ENCODE measurements at regions not wholly inside any gene's neighbourhood (a gene's known extent, or its start where the extent isn't known, plus 50 kb on each side); places are given as distances from the start of the nearest gene placed in this dataset.

DNA sequence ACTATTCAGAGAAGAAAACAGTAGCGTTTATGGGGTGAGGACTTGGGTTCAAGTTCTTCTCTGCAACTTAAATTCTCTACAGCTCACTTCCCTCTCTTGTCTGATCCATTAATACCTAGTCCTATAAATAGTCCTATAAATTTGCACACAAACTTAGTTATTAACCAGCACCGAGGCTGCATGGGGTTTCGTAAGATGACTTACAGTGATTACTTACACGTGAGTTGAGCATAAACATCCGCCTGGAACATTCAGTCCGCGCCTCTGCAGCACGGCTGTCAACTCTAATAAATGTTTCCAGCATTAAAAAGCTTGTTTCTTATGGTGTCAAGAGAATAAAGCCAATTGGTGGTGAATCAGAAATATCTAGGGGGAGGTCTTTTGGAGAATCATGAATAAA, 103.0 kb upstream of the ENPP6 start:
- TF ChIP-seq, protein P1, sequence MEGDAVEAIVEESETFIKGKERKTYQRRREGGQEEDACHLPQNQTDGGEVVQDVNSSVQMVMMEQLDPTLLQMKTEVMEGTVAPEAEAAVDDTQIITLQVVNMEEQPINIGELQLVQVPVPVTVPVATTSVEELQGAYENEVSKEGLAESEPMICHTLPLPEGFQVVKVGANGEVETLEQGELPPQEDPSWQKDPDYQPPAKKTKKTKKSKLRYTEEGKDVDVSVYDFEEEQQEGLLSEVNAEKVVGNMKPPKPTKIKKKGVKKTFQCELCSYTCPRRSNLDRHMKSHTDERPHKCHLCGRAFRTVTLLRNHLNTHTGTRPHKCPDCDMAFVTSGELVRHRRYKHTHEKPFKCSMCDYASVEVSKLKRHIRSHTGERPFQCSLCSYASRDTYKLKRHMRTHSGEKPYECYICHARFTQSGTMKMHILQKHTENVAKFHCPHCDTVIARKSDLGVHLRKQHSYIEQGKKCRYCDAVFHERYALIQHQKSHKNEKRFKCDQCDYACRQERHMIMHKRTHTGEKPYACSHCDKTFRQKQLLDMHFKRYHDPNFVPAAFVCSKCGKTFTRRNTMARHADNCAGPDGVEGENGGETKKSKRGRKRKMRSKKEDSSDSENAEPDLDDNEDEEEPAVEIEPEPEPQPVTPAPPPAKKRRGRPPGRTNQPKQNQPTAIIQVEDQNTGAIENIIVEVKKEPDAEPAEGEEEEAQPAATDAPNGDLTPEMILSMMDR (IDR thresholded peaks at IDR 0.05), result no peak
- no peak for TF ChIP-seq POLR2A (IDR thresholded peaks at IDR 0.05)

All from testis (tissue), 2 donors.